ENCODE measurements at regions not wholly inside any gene's neighbourhood (a gene's known extent, or its start where the extent isn't known, plus 50 kb on each side); places are given as distances from the start of the nearest gene placed in this dataset.

- no peak overlapping the region for H3K4me3 ChIP-seq
- ATAC-seq (ENCODE audit: low FRiP score in 2 of 2) (peak in 1 of 2 donors; percentile 10), DNase-seq (peak in 1 of 2 donors; percentile 12)
- no peak overlapping the region for H3K27ac ChIP-seq
- no peaks in the 10 kb centered on the region for H3K36me3 ChIP-seq
- peaks cover 0 to 8% (median 1%) of the 10 kb centered on the region in 4 donors for H3K9me3 ChIP-seq
- TF ChIP-seq POLR2A (IDR thresholded peaks at IDR 0.05) (no peak), EP300 (IDR thresholded peaks at IDR 0.05) (no peak), CTCF (IDR thresholded peaks at IDR 0.05) (no peak), POLR2AphosphoS5 (IDR thresholded peaks at IDR 0.05) (no peak)
- no peaks in the 10 kb centered on the region for H3K4me1 ChIP-seq
- 81 to 84% methylated on average over 4 to 8 of the region's 8 CpGs for WGBS, 2 donors
- no peaks in the 10 kb centered on the region for H3K27me3 ChIP-seq
Observed at GRCh38 chr4:63379750-63380522, 1029.3 kb downstream of the TECRL start.

DNA sequence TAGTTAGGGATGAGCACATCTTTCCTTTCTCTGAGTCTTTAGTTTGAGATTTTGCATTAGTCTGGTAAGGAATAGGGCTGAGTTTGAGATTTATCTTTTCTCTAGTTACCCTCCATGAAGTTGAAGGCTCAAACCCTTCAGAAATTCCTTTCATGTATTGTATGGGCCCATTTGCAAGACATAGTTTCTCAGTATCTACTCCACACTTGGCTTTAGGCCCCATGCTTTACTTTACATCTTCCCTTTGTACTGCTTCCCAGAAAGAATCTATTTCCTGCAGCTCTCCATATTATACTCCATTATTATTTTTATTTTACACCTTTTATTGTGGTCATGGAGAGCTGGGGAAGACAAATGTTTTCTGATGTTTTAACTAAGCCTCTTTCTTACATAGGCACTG is 1038.2 kb downstream of the TECRL start:
- Histone ChIP-seq H3K9me3 (no peaks in the 10 kb centered on the region), H3K36me3 (no peaks in the 10 kb centered on the region), H3K4me1 (no peaks in the 10 kb centered on the region), H3K4me3 (no peak overlapping the region), H3K27me3 (no peaks in the 10 kb centered on the region), H3K27ac (no peak overlapping the region)
- TF ChIP-seq CTCF (IDR thresholded peaks at IDR 0.05) (no peak), POLR2AphosphoS5 (IDR thresholded peaks at IDR 0.05) (no peak), POLR2A (IDR thresholded peaks at IDR 0.05) (no peak), EP300 (IDR thresholded peaks at IDR 0.05) (no peak)
- DNase-seq: no peak
- no peak for ATAC-seq (ENCODE audit: low FRiP score in 2 of 2)

- DNase-seq (no peak), ATAC-seq (ENCODE audit: low FRiP score in 2 of 2) (no peak)
- TF ChIP-seq EP300 (IDR thresholded peaks at IDR 0.05) (no peak), POLR2A (IDR thresholded peaks at IDR 0.05) (no peak), POLR2AphosphoS5 (IDR thresholded peaks at IDR 0.05) (no peak), CTCF (IDR thresholded peaks at IDR 0.05) (no peak)
- H3K27me3 ChIP-seq: no peaks in the 10 kb centered on the region
- 80 to 86% methylated on average over 2 of the region's 2 CpGs for WGBS, 2 donors
- H3K4me1 ChIP-seq: no peaks in the 10 kb centered on the region
- no peak overlapping the region for H3K4me3 ChIP-seq
- no peaks in the 10 kb centered on the region for H3K9me3 ChIP-seq
- H3K27ac ChIP-seq: no peak overlapping the region
- H3K36me3 ChIP-seq: no peaks in the 10 kb centered on the region
Observed at GRCh38 chr4:63361628-63362027, 1047.6 kb downstream of the TECRL start.

DNA sequence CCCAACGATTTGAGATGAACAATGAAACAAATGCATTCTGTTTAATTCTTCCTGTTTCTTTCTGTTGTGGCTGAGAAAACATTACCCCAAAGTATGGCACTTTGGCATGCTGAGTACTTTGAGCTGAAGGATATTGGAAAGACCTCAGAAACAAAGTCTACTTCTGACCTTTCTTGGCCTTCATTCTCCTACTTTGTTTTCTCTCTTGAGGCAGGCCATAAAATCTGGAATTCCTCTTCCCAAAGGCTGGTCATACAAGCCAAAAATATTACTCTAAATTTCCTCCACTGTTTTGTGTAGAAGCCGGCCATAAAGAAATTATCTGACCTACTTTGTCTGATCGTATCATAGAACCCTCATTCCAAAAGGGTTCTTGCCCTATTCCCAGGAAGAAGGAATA is 1048.2 kb downstream of the TECRL start:
- Histone ChIP-seq H3K9me3 (no peaks in the 10 kb centered on the region), H3K4me1 (no peaks in the 10 kb centered on the region), H3K27ac (no peak overlapping the region), H3K4me3 (no peak overlapping the region), H3K36me3 (no peaks in the 10 kb centered on the region), H3K27me3 (no peaks in the 10 kb centered on the region)
- ATAC-seq (ENCODE audit: low FRiP score in 2 of 2): no peak
- 78 to 79% methylated on average over 3 of the region's 3 CpGs for WGBS, 2 donors
- no peak for DNase-seq
- TF ChIP-seq CTCF (IDR thresholded peaks at IDR 0.05) (no peak), POLR2A (IDR thresholded peaks at IDR 0.05) (no peak), EP300 (IDR thresholded peaks at IDR 0.05) (no peak), POLR2AphosphoS5 (IDR thresholded peaks at IDR 0.05) (no peak)

DNA sequence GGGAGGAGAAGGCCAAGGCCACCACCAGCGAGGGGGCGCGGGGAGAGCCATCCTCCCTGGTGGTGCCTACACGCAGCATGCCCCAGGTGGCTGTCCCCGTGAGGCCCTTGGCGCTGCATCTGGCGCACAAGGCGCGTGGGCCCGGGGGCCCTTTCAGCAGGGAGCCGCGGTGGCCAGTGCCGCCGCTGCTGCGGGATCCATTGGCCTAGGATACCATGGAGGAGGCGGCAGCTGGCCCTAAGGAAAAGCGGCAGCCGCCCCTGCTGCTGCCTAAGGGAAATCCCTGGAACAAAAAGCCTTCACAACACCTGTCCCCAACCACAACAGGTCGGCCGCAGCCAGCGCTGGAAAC is 1059.6 kb downstream of the TECRL start:
- Histone ChIP-seq H3K27ac (no peak overlapping the region), H3K27me3 (no peaks in the 10 kb centered on the region), H3K9me3 (peaks cover 0 to 28% (median 11%) of the 10 kb centered on the region in 4 donors), H3K36me3 (no peaks in the 10 kb centered on the region), H3K4me3 (no peak overlapping the region), H3K4me1 (no peaks in the 10 kb centered on the region)
- DNase-seq (peak in 1 of 2 donors; percentile 51), ATAC-seq (ENCODE audit: low FRiP score in 2 of 2) (peak in 1 of 2 donors; percentile 23)
- TF ChIP-seq EP300 (IDR thresholded peaks at IDR 0.05): no peak
- no peak for TF ChIP-seq POLR2A (IDR thresholded peaks at IDR 0.05)
- no peak for TF ChIP-seq POLR2AphosphoS5 (IDR thresholded peaks at IDR 0.05)
- WGBS, 2 donors: 92 to 97% methylated on average over 10 to 18 of the region's 21 CpGs
